ENCODE measurements at regions not wholly inside any gene's neighbourhood (a gene's known extent, or its start where the extent isn't known, plus 50 kb on each side); places are given as distances from the start of the nearest gene placed in this dataset.

GRCh38 chr5:103340717-103341388 is 82.3 kb downstream of the MACIR start:
- TF ChIP-seq CTCF (IDR thresholded peaks at IDR 0.05; ENCODE audit: insufficient read depth, low read depth, low read length), result no peak
- no peak for TF ChIP-seq EZH2 (IDR thresholded peaks at IDR 0.05; ENCODE audit: insufficient read depth, low read length)

All from astrocyte (in vitro differentiated cells and primary cell).